ENCODE measurements at regions not wholly inside any gene's neighbourhood (a gene's known extent, or its start where the extent isn't known, plus 50 kb on each side); places are given as distances from the start of the nearest gene placed in this dataset.
"Not testable (repeated sequence)": the region's sequence is repeated elsewhere in the genome, so short reads cannot be mapped to it uniquely, and the experiment has no call there.

GRCh38 chr10:33853221-33853620, 518.8 kb upstream of the NRP1 start:
- TF ChIP-seq, protein P1, sequence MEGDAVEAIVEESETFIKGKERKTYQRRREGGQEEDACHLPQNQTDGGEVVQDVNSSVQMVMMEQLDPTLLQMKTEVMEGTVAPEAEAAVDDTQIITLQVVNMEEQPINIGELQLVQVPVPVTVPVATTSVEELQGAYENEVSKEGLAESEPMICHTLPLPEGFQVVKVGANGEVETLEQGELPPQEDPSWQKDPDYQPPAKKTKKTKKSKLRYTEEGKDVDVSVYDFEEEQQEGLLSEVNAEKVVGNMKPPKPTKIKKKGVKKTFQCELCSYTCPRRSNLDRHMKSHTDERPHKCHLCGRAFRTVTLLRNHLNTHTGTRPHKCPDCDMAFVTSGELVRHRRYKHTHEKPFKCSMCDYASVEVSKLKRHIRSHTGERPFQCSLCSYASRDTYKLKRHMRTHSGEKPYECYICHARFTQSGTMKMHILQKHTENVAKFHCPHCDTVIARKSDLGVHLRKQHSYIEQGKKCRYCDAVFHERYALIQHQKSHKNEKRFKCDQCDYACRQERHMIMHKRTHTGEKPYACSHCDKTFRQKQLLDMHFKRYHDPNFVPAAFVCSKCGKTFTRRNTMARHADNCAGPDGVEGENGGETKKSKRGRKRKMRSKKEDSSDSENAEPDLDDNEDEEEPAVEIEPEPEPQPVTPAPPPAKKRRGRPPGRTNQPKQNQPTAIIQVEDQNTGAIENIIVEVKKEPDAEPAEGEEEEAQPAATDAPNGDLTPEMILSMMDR (IDR thresholded peaks at IDR 0.05): not testable (repeated sequence)
- not testable (repeated sequence) for TF ChIP-seq POLR2A, POLR2AphosphoS5, EP300 (IDR thresholded peaks at IDR 0.05)

Measured in sigmoid colon (tissue), 4 donors.